Stimulated activated CD8-positive, alpha-beta memory T cell treated with anti-CD3 and anti-CD28 coated beads, Interleukin-4, amount 100 ng/mL, for 1 hour (primary cell): ENCODE measurements at regions not wholly inside any gene's neighbourhood (a gene's known extent, or its start where the extent isn't known, plus 50 kb on each side); places are given as distances from the start of the nearest gene placed in this dataset.

Experiments
- DNase-seq, 2 donors: peaks; one replicate each; pipeline ENCODE4 v3.0.0-alpha.2; 2020; ENCODE audit warnings: low read depth in 2 of 2, low spot score in 1 of 2

- DNase-seq, result no peak
Observed at GRCh38 chr15:39227001-39227400, 353.9 kb upstream of the THBS1 start.

GRCh38 chr15:39228889-39229288 is 352.0 kb upstream of the THBS1 start:
- DNase-seq, result no peak

GRCh38 chr15:39230205-39230907 is 350.5 kb upstream of the THBS1 start:
- DNase-seq, result no peak

GRCh38 chr15:39230908-39231285 is 350.0 kb upstream of the THBS1 start:
- DNase-seq, result no peak

- no peak for DNase-seq
Observed at GRCh38 chr15:39232512-39232911, 348.4 kb upstream of the THBS1 start.

- no peak for DNase-seq
Observed at GRCh38 chr15:39235084-39235795, 345.6 kb upstream of the THBS1 start.

GRCh38 chr15:39236375-39236774 is 344.5 kb upstream of the THBS1 start:
- no peak for DNase-seq

- DNase-seq, result no peak
Observed at GRCh38 chr15:39238443-39238842, 342.4 kb upstream of the THBS1 start.

GRCh38 chr15:39239562-39239961 is 341.3 kb upstream of the THBS1 start:
- no peak for DNase-seq

GRCh38 chr15:39242345-39242744 is 338.5 kb upstream of the THBS1 start:
- no peak for DNase-seq

GRCh38 chr15:39243396-39243795 is 337.5 kb upstream of the THBS1 start:
- no peak for DNase-seq

- DNase-seq, result no peak
Observed at GRCh38 chr15:39244776-39245175, 336.1 kb upstream of the THBS1 start.

- no peak for DNase-seq
Observed at GRCh38 chr15:39246523-39246922, 334.4 kb upstream of the THBS1 start.

- DNase-seq, result no peak
Observed at GRCh38 chr15:39247574-39247973, 333.3 kb upstream of the THBS1 start.

- DNase-seq, result no peak
Observed at GRCh38 chr15:39248204-39248603, 332.7 kb upstream of the THBS1 start.

- DNase-seq, result no peak
Observed at GRCh38 chr15:39250001-39250400, 330.9 kb upstream of the THBS1 start.

- DNase-seq, result no peak
Observed at GRCh38 chr15:39250460-39251186, 330.3 kb upstream of the THBS1 start.

- no peak for DNase-seq
Observed at GRCh38 chr15:39251413-39252133, 329.3 kb upstream of the THBS1 start.

GRCh38 chr15:39252134-39252470 is 328.8 kb upstream of the THBS1 start:
- DNase-seq, result no peak

GRCh38 chr15:39253552-39253951 is 327.3 kb upstream of the THBS1 start:
- DNase-seq, result no peak

GRCh38 chr15:39254181-39254580 is 326.7 kb upstream of the THBS1 start:
- DNase-seq, result no peak

- DNase-seq, result no peak
Observed at GRCh38 chr15:39255760-39256159, 325.1 kb upstream of the THBS1 start.
